HG03520 (cell line): ENCODE measurements at regions not wholly inside any gene's neighbourhood (a gene's known extent, or its start where the extent isn't known, plus 50 kb on each side); places are given as distances from the start of the nearest gene placed in this dataset.

Experiments
- ATAC-seq: cut with Tn5 transposase; IDR thresholded peaks from one replicate; pipeline ENCODE4 v1.9.1; 2021; ENCODE audit warnings: mild to moderate bottlenecking, moderate library complexity; ENCODE audit not compliant: unreplicated experiment

GRCh38 chr1:96374076-96374762, 347.4 kb upstream of the PTBP2 start:
- no peak for ATAC-seq

- ATAC-seq, result no peak
Observed at GRCh38 chr1:96376846-96377245, 344.7 kb upstream of the PTBP2 start.

- no peak for ATAC-seq
Observed at GRCh38 chr1:96384611-96385010, 337.0 kb upstream of the PTBP2 start.

- ATAC-seq, result no peak
Observed at GRCh38 chr1:96387785-96388184, 333.8 kb upstream of the PTBP2 start.

GRCh38 chr1:96388421-96389310, 332.9 kb upstream of the PTBP2 start:
- no peak for ATAC-seq

GRCh38 chr1:96400089-96400488, 321.5 kb upstream of the PTBP2 start:
- ATAC-seq, result no peak

GRCh38 chr1:96409087-96409486, 312.5 kb upstream of the PTBP2 start:
- ATAC-seq, result no peak

GRCh38 chr1:96409689-96410088, 311.9 kb upstream of the PTBP2 start:
- ATAC-seq, result no peak

- no peak for ATAC-seq
Observed at GRCh38 chr1:96411006-96411405, 310.6 kb upstream of the PTBP2 start.

GRCh38 chr1:96414598-96414997, 307.0 kb upstream of the PTBP2 start:
- no peak for ATAC-seq

- ATAC-seq, result no peak
Observed at GRCh38 chr1:96416111-96416595, 305.4 kb upstream of the PTBP2 start.

GRCh38 chr1:96416701-96417444, 304.7 kb upstream of the PTBP2 start:
- peak; percentile 86 for ATAC-seq

GRCh38 chr1:96418969-96419368, 302.6 kb upstream of the PTBP2 start:
- ATAC-seq, result no peak

GRCh38 chr1:96424877-96425276, 296.7 kb upstream of the PTBP2 start:
- ATAC-seq, result no peak

GRCh38 chr1:96425382-96426129, 296.0 kb upstream of the PTBP2 start:
- no peak for ATAC-seq

GRCh38 chr1:96427616-96428015, 294.0 kb upstream of the PTBP2 start:
- no peak for ATAC-seq

GRCh38 chr1:96445302-96445701, 276.3 kb upstream of the PTBP2 start:
- ATAC-seq, result no peak

GRCh38 chr1:96464066-96464465, 257.5 kb upstream of the PTBP2 start:
- ATAC-seq, result no peak

GRCh38 chr1:96464522-96464921, 257.1 kb upstream of the PTBP2 start:
- no peak for ATAC-seq

- no peak for ATAC-seq
Observed at GRCh38 chr1:96464991-96465390, 256.6 kb upstream of the PTBP2 start.

- ATAC-seq, result no peak
Observed at GRCh38 chr1:96465441-96465840, 256.1 kb upstream of the PTBP2 start.
